Gastrocnemius medialis (tissue), 4 donors: ENCODE measurements at regions not wholly inside any gene's neighbourhood (a gene's known extent, or its start where the extent isn't known, plus 50 kb on each side); places are given as distances from the start of the nearest gene placed in this dataset.

Experiments
- POLR2A ChIP-seq, 2 donors: fragments of 450-650 bp; IDR thresholded peaks; one replicate each; pipeline ENCODE4 v1.6.1; 2017; ENCODE audit warnings: antibody characterized with exemption in 2 of 2, mild to moderate bottlenecking in 2 of 2, moderate library complexity in 2 of 2
- TF ChIP-seq, protein P1 (sequence below), 5 experiments: fragments of 450-650 bp in 3 of 5; fragments of 200-600 bp in 2 of 5; sonication (generic) in 2 of 5; IDR thresholded peaks in 4 of 5; conservative IDR thresholded peaks in 1 of 5; 1 replicate in 4 of 5; 2 replicates in 1 of 5; pipeline ENCODE4 v1.5.1; 2016 to 2019; ENCODE audit warnings: antibody characterized with exemption in 5 of 5, mild to moderate bottlenecking in 3 of 5, moderate library complexity in 3 of 5

DNA sequence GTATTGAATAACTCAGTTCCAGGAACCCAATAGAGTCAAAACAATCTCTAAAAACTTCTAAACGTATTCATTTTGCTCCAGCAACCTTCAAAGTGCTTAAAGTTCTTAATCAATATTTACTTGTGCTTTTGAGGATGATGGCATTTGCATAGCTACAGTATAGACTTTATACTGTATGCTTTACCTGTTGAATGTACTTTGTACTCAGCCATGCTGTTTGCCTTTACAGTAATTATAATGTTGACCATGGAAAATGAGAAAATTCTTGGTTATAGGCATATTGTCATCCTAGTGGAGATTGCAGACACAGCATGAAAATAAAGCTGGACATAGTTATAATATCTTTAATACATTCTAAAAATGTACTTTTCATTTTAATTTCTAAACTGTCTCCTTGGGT lies 762.7 kb upstream of the PHF14 start:
- TF ChIP-seq, protein P1, sequence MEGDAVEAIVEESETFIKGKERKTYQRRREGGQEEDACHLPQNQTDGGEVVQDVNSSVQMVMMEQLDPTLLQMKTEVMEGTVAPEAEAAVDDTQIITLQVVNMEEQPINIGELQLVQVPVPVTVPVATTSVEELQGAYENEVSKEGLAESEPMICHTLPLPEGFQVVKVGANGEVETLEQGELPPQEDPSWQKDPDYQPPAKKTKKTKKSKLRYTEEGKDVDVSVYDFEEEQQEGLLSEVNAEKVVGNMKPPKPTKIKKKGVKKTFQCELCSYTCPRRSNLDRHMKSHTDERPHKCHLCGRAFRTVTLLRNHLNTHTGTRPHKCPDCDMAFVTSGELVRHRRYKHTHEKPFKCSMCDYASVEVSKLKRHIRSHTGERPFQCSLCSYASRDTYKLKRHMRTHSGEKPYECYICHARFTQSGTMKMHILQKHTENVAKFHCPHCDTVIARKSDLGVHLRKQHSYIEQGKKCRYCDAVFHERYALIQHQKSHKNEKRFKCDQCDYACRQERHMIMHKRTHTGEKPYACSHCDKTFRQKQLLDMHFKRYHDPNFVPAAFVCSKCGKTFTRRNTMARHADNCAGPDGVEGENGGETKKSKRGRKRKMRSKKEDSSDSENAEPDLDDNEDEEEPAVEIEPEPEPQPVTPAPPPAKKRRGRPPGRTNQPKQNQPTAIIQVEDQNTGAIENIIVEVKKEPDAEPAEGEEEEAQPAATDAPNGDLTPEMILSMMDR (IDR thresholded peaks at IDR 0.05 in 4 of 5, conservative IDR thresholded peaks at IDR 0.05 in 1 of 5) = no peak
- no peak for TF ChIP-seq POLR2A (IDR thresholded peaks at IDR 0.05)
